ENCODE measurements at regions not wholly inside any gene's neighbourhood (a gene's known extent, or its start where the extent isn't known, plus 50 kb on each side); places are given as distances from the start of the nearest gene placed in this dataset.

GRCh38 chr7:22640269-22640668 is 86.7 kb upstream of the IL6 start:
- Histone ChIP-seq H3K9me3 (peaks cover 0 to 48% (median 23%) of the 10 kb centered on the region in 12 donors), H3K27ac (no peak overlapping the region), H3K4me3 (no peak overlapping the region), H3K27me3 (no peaks in the 10 kb centered on the region), H3K4me1 (peaks cover 0 to 1% (median 0%) of the 10 kb centered on the region in 12 donors), H3K36me3 (no peaks in the 10 kb centered on the region)
- DNase-seq (no peak), ATAC-seq (no peak)
- TF ChIP-seq CTCF (IDR thresholded peaks at IDR 0.05) (no peak), POLR2A (IDR thresholded peaks at IDR 0.05) (no peak)
- WGBS, 4 donors, result 95% methylated on average over 8 of the region's 8 CpGs
- intact Hi-C loops (cut with DNase I), result no loop called here

GRCh38 chr7:22639396-22639795 is 87.6 kb upstream of the IL6 start:
- Histone ChIP-seq H3K27ac (no peak overlapping the region), H3K4me1 (peaks cover 0 to 2% (median 0%) of the 10 kb centered on the region in 12 donors), H3K4me3 (no peak overlapping the region), H3K36me3 (no peaks in the 10 kb centered on the region), H3K27me3 (no peaks in the 10 kb centered on the region), H3K9me3 (peaks cover 0 to 40% (median 18%) of the 10 kb centered on the region in 12 donors)
- DNase-seq, result no peak
- TF ChIP-seq CTCF (IDR thresholded peaks at IDR 0.05) (no peak), POLR2A (IDR thresholded peaks at IDR 0.05) (no peak)
- intact Hi-C loops (cut with DNase I), result no loop called here
- no peak for ATAC-seq
- WGBS, 4 donors, result 73 to 80% (median 78%) methylated on average over 4 of the region's 4 CpGs

GRCh38 chr7:22635349-22635748 is 91.7 kb upstream of the IL6 start:
- H3K27me3 ChIP-seq, result no peaks in the 10 kb centered on the region
- no peaks in the 10 kb centered on the region for H3K36me3 ChIP-seq
- peaks cover 0 to 19% (median 8%) of the 10 kb centered on the region in 12 donors for H3K4me1 ChIP-seq
- H3K27ac ChIP-seq, result no peak overlapping the region
- WGBS, 4 donors, result 57 to 80% (median 65%) methylated on average over 1 of the region's 1 CpG
- H3K4me3 ChIP-seq, result no peak overlapping the region
- no peaks in the 10 kb centered on the region for H3K9me3 ChIP-seq
- intact Hi-C loops (cut with DNase I), result no loop called here
- peak in 2 of 4 donors; percentile 52 to 63 for ATAC-seq
- no peak for DNase-seq
- no peak for TF ChIP-seq CTCF (IDR thresholded peaks at IDR 0.05)
- TF ChIP-seq POLR2A (IDR thresholded peaks at IDR 0.05), result no peak

DNA sequence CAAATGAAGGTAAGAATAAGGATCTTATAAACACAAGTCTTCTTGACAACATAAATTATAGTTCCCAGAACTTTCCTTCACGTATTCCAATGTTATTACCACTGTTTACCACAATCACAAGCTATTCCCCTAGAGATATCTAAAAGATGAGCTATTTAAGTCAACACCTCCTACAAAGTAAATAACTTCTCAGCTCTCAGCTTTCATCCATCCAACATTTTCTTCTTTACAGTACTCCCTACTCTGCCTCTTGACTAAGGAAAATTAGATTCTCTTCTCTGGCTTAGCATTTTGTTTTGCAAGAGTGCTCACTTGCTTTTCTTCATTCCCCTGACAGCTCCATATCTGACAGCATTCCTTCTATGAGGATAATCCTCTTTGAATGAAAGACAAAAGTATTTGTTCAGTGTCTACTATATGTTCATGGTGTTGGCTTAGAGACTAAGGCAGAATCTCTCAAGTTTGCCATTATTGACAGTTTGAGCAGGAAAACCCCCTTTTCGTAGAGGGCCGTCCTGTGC is 93.0 kb upstream of the IL6 start:
- DNase-seq, result no peak
- Histone ChIP-seq H3K36me3 (no peaks in the 10 kb centered on the region), H3K4me1 (peaks cover 0 to 24% (median 8%) of the 10 kb centered on the region in 12 donors), H3K27me3 (no peaks in the 10 kb centered on the region), H3K27ac (no peak overlapping the region), H3K4me3 (no peak overlapping the region), H3K9me3 (no peaks in the 10 kb centered on the region)
- intact Hi-C loops (cut with DNase I), result no loop called here
- ATAC-seq, result no peak
- TF ChIP-seq CTCF (IDR thresholded peaks at IDR 0.05) (no peak), POLR2A (IDR thresholded peaks at IDR 0.05) (no peak)
- WGBS, 4 donors, result 69 to 81% (median 77%) methylated on average over 3 of the region's 3 CpGs
